K562 (cell line): ENCODE measurements at regions not wholly inside any gene's neighbourhood (a gene's known extent, or its start where the extent isn't known, plus 50 kb on each side); places are given as distances from the start of the nearest gene placed in this dataset.

Experiments used
- ATAC-seq: fragments of 200-7000 bp; cut with Tn5 transposase; 3 replicates; pipeline ENCODE4 v1.9.1; 2020; ENCODE audit warnings: moderate library complexity
- BruUV-seq: library from RNA; stranded (reverse); fragments of 400-500 nt; replicated peaks from 2 replicates; lab custom pipeline; 2021; lab: Mats Ljungman, UMichigan
- CTCF ChIA-PET: fragments of 300-600 bp; formaldehyde crosslinking; extraction: SDS; loops from one replicate; lab custom pipeline; 2021; ENCODE audit warnings: low intra/inter-chr PET ratio; lab: Yijun Ruan, JAX
- POLR2A ChIA-PET: fragments of 300-600, 350-650 bp; sonication (Branson Sonifier 250); formaldehyde crosslinking; extraction: SDS; loops from one replicate; lab custom pipeline; 2021; ENCODE audit warnings: antibody characterized with exemption, inconsistent platforms; lab: Yijun Ruan, JAX
- DNase-seq, 4 experiments: peaks; one replicate each; pipeline versions ENCODE4 v3.0.0 to v3.0.0-alpha.2; 2011 to 2018; ENCODE audit warnings: low spot score in 3 of 4, mixed read lengths in 3 of 4; ENCODE audit errors: extremely low read depth in 1 of 4
- FAIRE-seq: peaks from 2 replicates; lab custom pipeline; 2011; peaks lifted over from hg19 to GRCh38; lab: Jason Lieb, UNC
- H2AFZ ChIP-seq: 2 replicates; pipeline ENCODE4 v1.6.0; 2011; ENCODE audit warnings: low read depth, low read length, control low read depth, inconsistent platforms
- H3K27ac ChIP-seq: fragments of 200-600 bp; 3 replicates; pipeline ENCODE4 v1.8.0; 2011; ENCODE audit warnings: low read depth, mild to moderate bottlenecking, control low read depth, inconsistent platforms, low read length, moderate library complexity, mixed read lengths; ENCODE audit errors: extremely low read depth
- H3K27me3 ChIP-seq, 2 experiments: fragments of 300-600 bp in 1 of 2; 2 replicates in 1 of 2; 3 replicates in 1 of 2; pipeline versions ENCODE4 v1.6.0 to v1.8.0; 2011; ENCODE audit warnings: inconsistent platforms in 2 of 2, low read length in 2 of 2, mild to moderate bottlenecking in 1 of 2, mixed read lengths in 1 of 2, moderate library complexity in 1 of 2; ENCODE audit not compliant: control insufficient read depth in 2 of 2, insufficient read depth in 2 of 2
- H3K36me3 ChIP-seq: fragments of 300-600 bp; 3 replicates; pipeline ENCODE4 v1.8.0; 2011; ENCODE audit warnings: mild to moderate bottlenecking, low read length, inconsistent platforms; ENCODE audit not compliant: control insufficient read depth, insufficient read depth
- H3K4me1 ChIP-seq, 2 experiments: fragments of 200-600 bp in 1 of 2; replicated peaks in 1 of 2; 2 replicates in 1 of 2; 3 replicates in 1 of 2; pipeline versions ENCODE4 v1.5.1 to v1.8.0; 2011; ENCODE audit warnings: inconsistent platforms in 2 of 2, low read length in 2 of 2, mild to moderate bottlenecking in 1 of 2, mixed read lengths in 1 of 2, moderate library complexity in 1 of 2; ENCODE audit not compliant: control insufficient read depth in 2 of 2, insufficient read depth in 2 of 2
- H3K4me2 ChIP-seq: 2 replicates; pipeline ENCODE4 v1.6.1; 2011; ENCODE audit warnings: low read length, control low read depth, inconsistent platforms, mixed read lengths; ENCODE audit not compliant: insufficient read depth
- H3K4me3 ChIP-seq: fragments of 200-600 bp; sonication (generic), shearing (Covaris generic); 2 replicates; pipeline ENCODE4 v1.5.1; 2016; ENCODE audit warnings: control low read depth, inconsistent platforms
- H3K79me2 ChIP-seq: fragments of 200-600 bp; 3 replicates; pipeline ENCODE4 v1.8.0; 2011; ENCODE audit warnings: low read length, inconsistent platforms; ENCODE audit not compliant: control insufficient read depth, insufficient read depth
- H3K9ac ChIP-seq, 2 experiments: 2 replicates each; pipeline versions ENCODE4 v1.6.0 to v1.6.1; 2011; ENCODE audit warnings: low read depth in 2 of 2, low read length in 2 of 2, control low read depth in 1 of 2, inconsistent platforms in 1 of 2, mild to moderate bottlenecking in 1 of 2, mixed read lengths in 1 of 2; ENCODE audit not compliant: insufficient read depth in 1 of 2
- H3K9me1 ChIP-seq: one replicate; pipeline ENCODE4 v1.6.0; 2011; ENCODE audit warnings: inconsistent platforms, mild to moderate bottlenecking, low read length, moderate library complexity; ENCODE audit not compliant: control insufficient read depth, insufficient read depth
- H3K9me3 ChIP-seq: replicated peaks from 2 replicates; pipeline ENCODE4 v1.5.1; 2011; ENCODE audit warnings: low read depth, low read length, inconsistent platforms; ENCODE audit not compliant: control insufficient read depth, insufficient read depth
- H4K20me1 ChIP-seq: replicated peaks from 2 replicates; pipeline ENCODE4 v1.6.1; 2011; ENCODE audit warnings: low read length, inconsistent platforms, mixed read lengths; ENCODE audit not compliant: control insufficient read depth, insufficient read depth
- HNRNPH1 ChIP-seq: fragments of 200-400 bp; formaldehyde crosslinking; optimal IDR thresholded peaks from 2 replicates; pipeline ENCODE3; 2017; ENCODE audit warnings: low read depth, mild to moderate bottlenecking, low read length, moderate library complexity
- RREB1 ChIP-seq: fragments of 250-450 bp; sonication (Bioruptor Pico); IDR thresholded peaks from 2 replicates; pipeline ENCODE4 v1.4.0; 2020
- U2AF1 ChIP-seq: fragments of 200-400 bp; formaldehyde crosslinking; optimal IDR thresholded peaks from 2 replicates; pipeline ENCODE3; 2017; ENCODE audit warnings: mild to moderate bottlenecking, low read depth, low read length, moderate library complexity
- ZNF717 ChIP-seq: fragments of 250-450 bp; sonication (Bioruptor Pico); IDR thresholded peaks from 2 replicates; pipeline ENCODE4 v1.5.0; 2021
- WGBS: fragments of 100-300 bp; shearing (Covaris generic); methylation state at CpG from one replicate; pipeline ENCODE4 v1.1.6; 2016; ENCODE audit warnings: low coverage, mixed read lengths; ENCODE audit not compliant: insufficient coverage; ENCODE audit errors: missing lambda C conversion rate; 5-methylcytosine and 5-hydroxymethylcytosine counted together
- in situ Hi-C: fragments of 300-500 bp; cut with MboI; formaldehyde crosslinking; loops from 4 replicates; pipeline ENCODE4 v1.15.0; 2018; ENCODE audit warnings: inconsistent platforms, mixed read lengths
- intact Hi-C: fragments of 100-400 bp; cut with micrococcal nuclease; formaldehyde crosslinking; loops from 2 replicates; pipeline ENCODE4 v1.14.2; 2022
- TF ChIP-seq, protein P1 (sequence below): fragments of 450-650 bp; formaldehyde crosslinking; IDR thresholded peaks from 2 replicates; pipeline ENCODE4 v1.4.0; 2020; ENCODE audit warnings: mild to moderate bottlenecking
- TF ChIP-seq, protein P2 (sequence below), 2 experiments: IDR thresholded peaks; 2 replicates each; pipeline ENCODE4 v1.6.1; 2011; ENCODE audit warnings: borderline replicate concordance in 1 of 2, control low read depth in 1 of 2, low read depth in 1 of 2, low read length in 1 of 2, mild to moderate bottlenecking in 1 of 2, mixed read lengths in 1 of 2, moderate library complexity in 1 of 2; ENCODE audit not compliant: insufficient read depth in 1 of 2, insufficient read length in 1 of 2, poor library complexity in 1 of 2, severe bottlenecking in 1 of 2; ENCODE audit errors: extremely low read depth in 1 of 2

GRCh38 chr12:94873734-94874517 is 129.6 kb downstream of the NDUFA12 start (continued):
- no peak for TF ChIP-seq HNRNPH1

DNA sequence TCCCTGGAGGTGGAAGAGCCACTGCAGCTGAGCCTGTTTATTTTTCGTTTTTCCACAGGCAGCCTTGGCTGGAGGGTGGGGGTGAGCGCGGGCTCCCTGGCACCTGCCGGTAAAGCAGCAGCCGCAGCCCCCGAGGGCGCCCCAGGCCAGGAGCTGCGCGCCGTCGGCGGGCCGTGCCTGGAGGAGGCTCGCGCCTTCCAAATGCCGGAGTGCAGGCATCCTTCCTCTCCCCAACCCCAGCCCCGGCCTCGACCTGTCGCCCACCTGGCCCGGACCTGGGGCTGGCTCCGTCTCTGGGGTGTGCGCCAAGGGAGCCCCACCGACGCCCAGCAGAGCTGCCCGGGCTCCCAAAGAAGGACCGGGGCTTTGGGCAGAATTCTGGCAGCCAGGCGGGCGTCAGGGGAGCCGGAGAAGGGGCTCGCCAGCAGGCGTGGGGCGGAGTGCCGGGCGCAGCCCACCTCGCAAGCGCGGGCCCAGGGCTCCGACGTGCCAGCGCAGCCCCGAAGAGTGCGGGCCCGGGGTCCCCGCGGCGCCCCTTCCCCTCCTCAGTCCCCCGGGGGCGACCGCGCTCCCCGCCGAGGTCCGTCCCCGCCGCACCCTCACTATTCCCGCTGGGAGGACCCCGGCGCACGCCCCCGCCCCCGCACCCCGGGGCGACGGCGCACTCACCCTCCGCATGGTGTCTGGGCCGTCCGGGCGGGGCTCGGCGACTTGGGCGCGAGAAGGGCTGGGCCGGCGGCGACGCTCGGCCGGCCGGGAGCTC is 130.3 kb downstream of the NDUFA12 start:
- H3K27me3 ChIP-seq = peaks cover 24 to 34% of the 10 kb centered on the region in 2 experiments; a peak in 3 of 5 replicates
- ChIA-PET POLR2A (no interaction called here), CTCF (no interaction called here)
- H4K20me1 ChIP-seq = 0 out of 2 replicates have a peak, but pooled peaks cover 4% of the 10 kb centered on the region
- peak in 3 of 4 experiments; percentile 12 to 31 (median 25) for DNase-seq
- H3K4me2 ChIP-seq = no peak overlapping the region
- BruUV-seq = no TSS peak
- no peak overlapping the region for H3K27ac ChIP-seq
- 13% methylated on average over 16 of the region's 80 CpGs for WGBS
- H2AFZ ChIP-seq = no peak overlapping the region
- no peak overlapping the region for H3K4me3 ChIP-seq
- no peaks in the 10 kb centered on the region for H3K9me3 ChIP-seq
- H3K4me1 ChIP-seq = peaks cover 0 to 13% of the 10 kb centered on the region in 2 experiments; a peak in 1 of 5 replicates
- no peak overlapping the region for H3K9ac ChIP-seq
- no peaks in the 10 kb centered on the region for H3K9me1 ChIP-seq
- H3K36me3 ChIP-seq = no peaks in the 10 kb centered on the region
- ATAC-seq = peak; percentile 81
- TF ChIP-seq ZNF717 = no peak
- TF ChIP-seq, protein P1, sequence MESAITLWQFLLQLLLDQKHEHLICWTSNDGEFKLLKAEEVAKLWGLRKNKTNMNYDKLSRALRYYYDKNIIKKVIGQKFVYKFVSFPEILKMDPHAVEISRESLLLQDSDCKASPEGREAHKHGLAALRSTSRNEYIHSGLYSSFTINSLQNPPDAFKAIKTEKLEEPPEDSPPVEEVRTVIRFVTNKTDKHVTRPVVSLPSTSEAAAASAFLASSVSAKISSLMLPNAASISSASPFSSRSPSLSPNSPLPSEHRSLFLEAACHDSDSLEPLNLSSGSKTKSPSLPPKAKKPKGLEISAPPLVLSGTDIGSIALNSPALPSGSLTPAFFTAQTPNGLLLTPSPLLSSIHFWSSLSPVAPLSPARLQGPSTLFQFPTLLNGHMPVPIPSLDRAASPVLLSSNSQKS (CRISPR knock-in tag) = no peak
- TF ChIP-seq RREB1 (CRISPR knock-in tag) = no peak
- TF ChIP-seq U2AF1 = no peak
- TF ChIP-seq, protein P2, sequence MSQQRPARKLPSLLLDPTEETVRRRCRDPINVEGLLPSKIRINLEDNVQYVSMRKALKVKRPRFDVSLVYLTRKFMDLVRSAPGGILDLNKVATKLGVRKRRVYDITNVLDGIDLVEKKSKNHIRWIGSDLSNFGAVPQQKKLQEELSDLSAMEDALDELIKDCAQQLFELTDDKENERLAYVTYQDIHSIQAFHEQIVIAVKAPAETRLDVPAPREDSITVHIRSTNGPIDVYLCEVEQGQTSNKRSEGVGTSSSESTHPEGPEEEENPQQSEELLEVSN (IDR thresholded peaks at IDR 0.05; ENCODE audit: borderline replicate concordance in 1 of 2, extremely low read depth in 1 of 2, insufficient read depth in 1 of 2, insufficient read length in 1 of 2, low read depth in 1 of 2, low read length in 1 of 2, poor library complexity in 1 of 2, severe bottlenecking in 1 of 2) = peak in 1 of 2 experiments; percentile 29
- in situ Hi-C loops = no loop called here
- no peaks in the 10 kb centered on the region for H3K79me2 ChIP-seq
- no peak for FAIRE-seq
- intact Hi-C loops = no loop called here
